Breast epithelium (tissue), 4 donors: ENCODE measurements at regions not wholly inside any gene's neighbourhood (a gene's known extent, or its start where the extent isn't known, plus 50 kb on each side); places are given as distances from the start of the nearest gene placed in this dataset.

ENCODE experiments used
- DNase-seq, 2 donors: peaks; one replicate each; pipeline ENCODE4 v3.0.0-alpha.2; 2019; ENCODE audit warnings: low spot score in 2 of 2
- H3K27ac ChIP-seq, 2 donors: fragments of 200-600 bp; sonication (generic) in 1 of 2; one replicate each; pipeline ENCODE4 v1.5.1; 2016 to 2019; ENCODE audit warnings: mild to moderate bottlenecking in 1 of 2
- H3K27me3 ChIP-seq, 2 donors: fragments of 200-600 bp; sonication (generic) in 1 of 2; one replicate each; pipeline versions ENCODE4 v1.5.1 to v1.6.0; 2017 to 2019; ENCODE audit warnings: control low read depth in 1 of 2, mild to moderate bottlenecking in 1 of 2
- H3K36me3 ChIP-seq: fragments of 200-600 bp; one replicate; pipeline ENCODE4 v1.5.1; 2019
- H3K4me1 ChIP-seq, 2 donors: fragments of 200-600 bp; sonication (generic); one replicate each; pipeline ENCODE4 v1.5.1; 2016 to 2019; ENCODE audit warnings: control low read depth in 1 of 2
- H3K4me3 ChIP-seq, 3 donors: fragments of 200-600 bp; sonication (generic); 1 replicate in 2 of 3; 2 replicates in 1 of 3; pipeline ENCODE4 v1.5.1; 2016 to 2019; ENCODE audit warnings: mild to moderate bottlenecking in 3 of 3, moderate library complexity in 2 of 3
- H3K9me3 ChIP-seq, 2 donors: fragments of 200-600 bp; sonication (generic) in 1 of 2; one replicate each; pipeline ENCODE4 v1.5.1; 2016 to 2019; ENCODE audit warnings: control low read depth in 1 of 2
- CTCF ChIP-seq, 3 donors: fragments of 450-650 bp; IDR thresholded peaks; one replicate each; pipeline ENCODE4 v1.5.1; 2016 to 2017; ENCODE audit warnings: antibody characterized with exemption in 3 of 3, mild to moderate bottlenecking in 3 of 3, moderate library complexity in 3 of 3
- POLR2A ChIP-seq: fragments of 450-650 bp; IDR thresholded peaks from one replicate; pipeline ENCODE4 v1.6.1; 2016; ENCODE audit warnings: antibody characterized with exemption, mild to moderate bottlenecking, moderate library complexity
- POLR2AphosphoS5 ChIP-seq, 3 donors: sonication (generic); formaldehyde crosslinking; IDR thresholded peaks; one replicate each; pipeline ENCODE4 v1.6.1; 2017; ENCODE audit warnings: antibody characterized with exemption in 3 of 3
- intact Hi-C: fragments of 100-400 bp; cut with DNase I; formaldehyde crosslinking; loops from one replicate; pipeline ENCODE4 v1.15.1; 2023; ENCODE audit warnings: low total_unique reads

GRCh38 chr12:126782083-126782482, 1484.9 kb upstream of the TMEM132C start:
- no peak overlapping the region for H3K27ac ChIP-seq
- H3K4me3 ChIP-seq = no peak overlapping the region
- H3K9me3 ChIP-seq = no peaks in the 10 kb centered on the region
- no peaks in the 10 kb centered on the region for H3K36me3 ChIP-seq
- H3K27me3 ChIP-seq = no peaks in the 10 kb centered on the region
- H3K4me1 ChIP-seq = no peaks in the 10 kb centered on the region
- TF ChIP-seq POLR2AphosphoS5 (IDR thresholded peaks at IDR 0.05) (no peak), POLR2A (no peak), CTCF (IDR thresholded peaks at IDR 0.05) (no peak)
- intact Hi-C loops = no loop called here
- DNase-seq = no peak

- TF ChIP-seq CTCF (IDR thresholded peaks at IDR 0.05) (no peak), POLR2AphosphoS5 (IDR thresholded peaks at IDR 0.05) (no peak), POLR2A (no peak)
- Histone ChIP-seq H3K4me3 (no peak overlapping the region), H3K9me3 (no peaks in the 10 kb centered on the region), H3K36me3 (no peaks in the 10 kb centered on the region), H3K4me1 (no peaks in the 10 kb centered on the region), H3K27me3 (no peaks in the 10 kb centered on the region), H3K27ac (no peak overlapping the region)
- intact Hi-C loops = no loop called here
- DNase-seq = no peak
Observed at GRCh38 chr12:126784328-126784921, 1482.5 kb upstream of the TMEM132C start.

GRCh38 chr12:126789963-126790362, 1477.0 kb upstream of the TMEM132C start:
- intact Hi-C loops = no loop called here
- Histone ChIP-seq H3K9me3 (no peaks in the 10 kb centered on the region), H3K27ac (no peak overlapping the region), H3K4me3 (no peak overlapping the region), H3K4me1 (no peaks in the 10 kb centered on the region), H3K36me3 (no peaks in the 10 kb centered on the region), H3K27me3 (no peaks in the 10 kb centered on the region)
- DNase-seq = no peak
- TF ChIP-seq POLR2AphosphoS5 (IDR thresholded peaks at IDR 0.05) = no peak
- TF ChIP-seq POLR2A = no peak
- no peak for TF ChIP-seq CTCF (IDR thresholded peaks at IDR 0.05)

- DNase-seq = no peak
- no peak for TF ChIP-seq POLR2A
- no peak for TF ChIP-seq CTCF (IDR thresholded peaks at IDR 0.05)
- no peak for TF ChIP-seq POLR2AphosphoS5 (IDR thresholded peaks at IDR 0.05)
- Histone ChIP-seq H3K36me3 (no peaks in the 10 kb centered on the region), H3K27me3 (no peaks in the 10 kb centered on the region), H3K4me3 (no peak overlapping the region), H3K9me3 (no peaks in the 10 kb centered on the region), H3K27ac (no peak overlapping the region), H3K4me1 (no peaks in the 10 kb centered on the region)
- intact Hi-C loops = no loop called here
Observed at GRCh38 chr12:126791122-126791521, 1475.8 kb upstream of the TMEM132C start.

GRCh38 chr12:126792411-126792810, 1474.6 kb upstream of the TMEM132C start:
- TF ChIP-seq CTCF (IDR thresholded peaks at IDR 0.05) (no peak), POLR2AphosphoS5 (IDR thresholded peaks at IDR 0.05) (no peak), POLR2A (no peak)
- H3K9me3 ChIP-seq = no peaks in the 10 kb centered on the region
- intact Hi-C loops = no loop called here
- H3K4me3 ChIP-seq = no peak overlapping the region
- H3K36me3 ChIP-seq = no peaks in the 10 kb centered on the region
- no peaks in the 10 kb centered on the region for H3K27me3 ChIP-seq
- no peaks in the 10 kb centered on the region for H3K4me1 ChIP-seq
- DNase-seq = no peak
- H3K27ac ChIP-seq = no peak overlapping the region
